CD8-positive, alpha-beta memory T cell (primary cell): ENCODE measurements at regions not wholly inside any gene's neighbourhood (a gene's known extent, or its start where the extent isn't known, plus 50 kb on each side); places are given as distances from the start of the nearest gene placed in this dataset.

Experiments used
- CTCF ChIA-PET: fragments of 350-600 bp; sonication (Branson Sonifier 250); formaldehyde crosslinking; loops from one replicate; lab custom pipeline; 2021; ENCODE audit warnings: antibody characterized with exemption; lab: Charles Lee
- POLR2A ChIA-PET: fragments of 350-600 bp; sonication (Branson Sonifier 250); formaldehyde crosslinking; loops from one replicate; lab custom pipeline; 2021; ENCODE audit warnings: antibody characterized with exemption; lab: Charles Lee
- DNase-seq, 5 donors: peaks; one replicate each; pipeline versions ENCODE4 v3.0.0 to v3.0.0-alpha.2; 2020 to 2022; ENCODE audit warnings: mixed read lengths in 1 of 5
- H3K27ac ChIP-seq: one replicate; pipeline ENCODE4 v1.7.0; 2013; ENCODE audit warnings: low read depth, mild to moderate bottlenecking, low read length, moderate library complexity
- H3K27me3 ChIP-seq: 2 replicates; pipeline ENCODE4 v1.7.0; 2013; ENCODE audit warnings: low read length, mild to moderate bottlenecking; ENCODE audit not compliant: insufficient read depth, poor library complexity, severe bottlenecking
- H3K36me3 ChIP-seq: 2 replicates; pipeline ENCODE4 v1.7.0; 2013; ENCODE audit warnings: mild to moderate bottlenecking, low read length, moderate library complexity; ENCODE audit not compliant: insufficient read depth
- H3K4me1 ChIP-seq: 2 replicates; pipeline ENCODE4 v1.7.0; 2013; ENCODE audit warnings: mild to moderate bottlenecking, low read length, moderate library complexity; ENCODE audit not compliant: insufficient read depth
- H3K4me3 ChIP-seq: 2 replicates; pipeline ENCODE4 v1.7.0; 2013; ENCODE audit warnings: mild to moderate bottlenecking, low read length
- H3K9me3 ChIP-seq: 2 replicates; pipeline ENCODE4 v1.7.0; 2013; ENCODE audit warnings: mild to moderate bottlenecking, low read length
- H3K27ac Mint-ChIP-seq, 8 donors: one replicate each; pipeline ENCODE4 v1.8.0; 2020 to 2021; ENCODE audit warnings: mixed read lengths in 8 of 8, mild to moderate bottlenecking in 6 of 8, inconsistent platforms in 3 of 8, moderate library complexity in 3 of 8
- H3K27me3 Mint-ChIP-seq, 2 donors: one replicate each; pipeline ENCODE4 v1.8.0; 2020 to 2021; ENCODE audit warnings: mixed read lengths in 2 of 2, mild to moderate bottlenecking in 1 of 2, moderate library complexity in 1 of 2
- H3K36me3 Mint-ChIP-seq, 3 donors: one replicate each; pipeline ENCODE4 v1.8.0; 2020 to 2021; ENCODE audit warnings: mixed read lengths in 3 of 3, inconsistent platforms in 1 of 3, mild to moderate bottlenecking in 1 of 3
- H3K4me1 Mint-ChIP-seq, 3 donors: one replicate each; pipeline ENCODE4 v1.8.0; 2020 to 2021; ENCODE audit warnings: mixed read lengths in 3 of 3, inconsistent platforms in 1 of 3, mild to moderate bottlenecking in 1 of 3
- H3K4me3 Mint-ChIP-seq, 7 donors: one replicate each; pipeline ENCODE4 v1.8.0; 2020 to 2021; ENCODE audit warnings: mixed read lengths in 7 of 7, mild to moderate bottlenecking in 6 of 7, moderate library complexity in 4 of 7, inconsistent platforms in 2 of 7
- H3K9me3 Mint-ChIP-seq, 5 donors: one replicate each; pipeline ENCODE4 v1.8.0; 2020 to 2022; ENCODE audit warnings: mixed read lengths in 5 of 5, mild to moderate bottlenecking in 3 of 5, moderate library complexity in 2 of 5, inconsistent platforms in 1 of 5

DNA sequence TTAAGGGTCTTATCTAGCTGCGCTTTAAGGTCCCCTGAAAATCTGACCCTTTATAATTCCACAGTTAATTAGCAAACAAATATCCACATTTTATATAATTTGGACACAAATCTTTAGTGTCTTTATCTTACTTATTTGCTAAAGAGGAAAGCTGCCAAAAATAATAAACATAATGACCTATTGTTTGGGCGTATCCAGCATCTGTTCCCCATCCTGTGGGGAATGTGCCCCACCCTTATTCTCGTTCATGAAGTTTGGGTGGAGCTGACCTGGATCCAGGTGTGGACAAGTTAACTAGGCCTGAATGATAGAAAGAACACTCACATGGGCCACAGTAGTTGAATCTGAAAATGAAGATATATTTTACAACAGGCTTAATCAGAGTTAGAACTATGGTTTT is 218.3 kb downstream of the CRPPA start:
- no peaks in the 10 kb centered on the region for H3K36me3 ChIP-seq
- no peaks in the 10 kb centered on the region for H3K36me3 Mint-ChIP-seq
- no peak overlapping the region for H3K27ac Mint-ChIP-seq
- no peaks in the 10 kb centered on the region for H3K27me3 Mint-ChIP-seq
- no peaks in the 10 kb centered on the region for H3K4me1 ChIP-seq
- DNase-seq = no peak
- H3K4me3 ChIP-seq = no peak overlapping the region
- no peaks in the 10 kb centered on the region for H3K9me3 ChIP-seq
- H3K27ac ChIP-seq = no peak overlapping the region
- H3K4me1 Mint-ChIP-seq = no peaks in the 10 kb centered on the region
- no peaks in the 10 kb centered on the region for H3K27me3 ChIP-seq
- CTCF ChIA-PET = no interaction called here
- no peak overlapping the region for H3K4me3 Mint-ChIP-seq
- POLR2A ChIA-PET = no interaction called here
- H3K9me3 Mint-ChIP-seq = peaks cover 0 to 3% (median 0%) of the 10 kb centered on the region in 5 donors

DNA sequence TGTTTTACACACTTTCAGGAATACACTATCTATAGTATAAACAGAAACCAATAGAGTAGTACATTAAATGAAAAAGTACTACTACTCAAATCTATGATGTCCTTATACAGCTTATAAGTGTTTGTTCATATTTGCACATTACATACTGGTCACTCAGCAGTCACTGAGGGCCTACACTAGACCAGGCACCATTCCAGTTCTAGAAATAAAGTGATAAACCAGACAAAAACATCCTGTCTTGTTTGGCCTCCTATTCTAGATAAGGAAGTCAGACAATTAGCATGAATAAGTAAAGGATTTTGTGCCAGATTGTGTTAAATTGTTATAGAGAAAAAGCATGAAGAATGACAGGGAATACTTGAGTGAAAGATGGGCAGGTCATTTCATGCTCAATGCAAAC is 219.0 kb downstream of the CRPPA start:
- H3K36me3 Mint-ChIP-seq = no peaks in the 10 kb centered on the region
- no peaks in the 10 kb centered on the region for H3K36me3 ChIP-seq
- no peaks in the 10 kb centered on the region for H3K4me1 ChIP-seq
- no peaks in the 10 kb centered on the region for H3K9me3 ChIP-seq
- H3K9me3 Mint-ChIP-seq = peaks cover 0 to 3% (median 0%) of the 10 kb centered on the region in 5 donors
- ChIA-PET CTCF (interaction anchor here (1.2 kb wide), 1 partner anchor 8 kb away, joined by 3 read pairs; no protein-coding TSS in a partner anchor), POLR2A (no interaction called here)
- no peak overlapping the region for H3K4me3 Mint-ChIP-seq
- H3K27me3 Mint-ChIP-seq = no peaks in the 10 kb centered on the region
- H3K27me3 ChIP-seq = no peaks in the 10 kb centered on the region
- no peak overlapping the region for H3K27ac Mint-ChIP-seq
- H3K27ac ChIP-seq = no peak overlapping the region
- DNase-seq = no peak
- no peaks in the 10 kb centered on the region for H3K4me1 Mint-ChIP-seq
- H3K4me3 ChIP-seq = no peak overlapping the region

DNA sequence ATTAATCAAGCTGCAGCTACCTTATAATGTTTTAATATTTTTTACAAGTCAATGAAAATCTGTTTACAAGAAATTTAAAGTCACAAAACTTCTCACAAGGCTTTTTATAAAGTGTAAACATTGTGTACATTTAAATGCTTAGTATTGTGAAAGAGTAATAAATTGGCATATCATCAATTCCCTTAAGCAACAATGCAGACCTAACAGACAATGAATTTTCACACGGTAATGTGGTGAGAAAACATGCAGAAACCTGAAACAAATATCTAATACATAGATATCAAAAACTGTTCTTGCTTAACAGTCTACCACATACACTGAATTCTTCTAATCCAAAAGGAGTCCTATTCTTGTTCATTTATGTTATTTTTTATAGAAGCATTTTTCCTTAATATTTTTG is 220.7 kb downstream of the CRPPA start:
- no peaks in the 10 kb centered on the region for H3K4me1 Mint-ChIP-seq
- no peaks in the 10 kb centered on the region for H3K27me3 Mint-ChIP-seq
- ChIA-PET POLR2A (no interaction called here), CTCF (no interaction called here)
- H3K27me3 ChIP-seq = no peaks in the 10 kb centered on the region
- no peak for DNase-seq
- H3K36me3 ChIP-seq = no peaks in the 10 kb centered on the region
- no peak overlapping the region for H3K27ac Mint-ChIP-seq
- no peak overlapping the region for H3K4me3 ChIP-seq
- H3K36me3 Mint-ChIP-seq = no peaks in the 10 kb centered on the region
- H3K9me3 ChIP-seq = no peaks in the 10 kb centered on the region
- H3K27ac ChIP-seq = no peak overlapping the region
- H3K4me1 ChIP-seq = no peaks in the 10 kb centered on the region
- H3K4me3 Mint-ChIP-seq = no peak overlapping the region
- H3K9me3 Mint-ChIP-seq = peaks cover 0 to 3% (median 0%) of the 10 kb centered on the region in 5 donors

DNA sequence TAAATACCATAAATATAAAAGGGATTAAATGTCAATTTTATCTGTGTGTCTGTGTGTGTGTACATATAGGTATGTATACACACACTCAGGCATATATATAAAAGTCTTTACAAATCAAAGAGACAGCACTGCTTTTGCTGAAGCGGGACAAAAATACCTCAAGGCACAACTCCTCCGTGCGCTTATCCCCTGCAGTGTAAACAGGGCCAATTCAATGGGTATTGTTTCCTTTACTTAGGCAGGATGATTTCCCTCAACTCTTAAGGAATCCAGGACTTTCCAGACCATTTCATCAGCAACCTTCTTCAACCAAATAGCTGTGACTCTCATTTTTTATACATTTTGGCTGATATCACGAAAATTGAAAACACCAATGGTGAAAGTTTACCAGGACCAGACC is 227.7 kb downstream of the CRPPA start:
- DNase-seq = no peak
- no peaks in the 10 kb centered on the region for H3K36me3 Mint-ChIP-seq
- no peak overlapping the region for H3K4me3 ChIP-seq
- H3K27ac Mint-ChIP-seq = no peak overlapping the region
- no peaks in the 10 kb centered on the region for H3K4me1 Mint-ChIP-seq
- no peak overlapping the region for H3K4me3 Mint-ChIP-seq
- no peaks in the 10 kb centered on the region for H3K9me3 Mint-ChIP-seq
- H3K27ac ChIP-seq = no peak overlapping the region
- no peaks in the 10 kb centered on the region for H3K4me1 ChIP-seq
- POLR2A ChIA-PET = no interaction called here
- CTCF ChIA-PET = no interaction called here
- no peaks in the 10 kb centered on the region for H3K27me3 ChIP-seq
- no peaks in the 10 kb centered on the region for H3K27me3 Mint-ChIP-seq
- no peaks in the 10 kb centered on the region for H3K9me3 ChIP-seq
- H3K36me3 ChIP-seq = no peaks in the 10 kb centered on the region

DNA sequence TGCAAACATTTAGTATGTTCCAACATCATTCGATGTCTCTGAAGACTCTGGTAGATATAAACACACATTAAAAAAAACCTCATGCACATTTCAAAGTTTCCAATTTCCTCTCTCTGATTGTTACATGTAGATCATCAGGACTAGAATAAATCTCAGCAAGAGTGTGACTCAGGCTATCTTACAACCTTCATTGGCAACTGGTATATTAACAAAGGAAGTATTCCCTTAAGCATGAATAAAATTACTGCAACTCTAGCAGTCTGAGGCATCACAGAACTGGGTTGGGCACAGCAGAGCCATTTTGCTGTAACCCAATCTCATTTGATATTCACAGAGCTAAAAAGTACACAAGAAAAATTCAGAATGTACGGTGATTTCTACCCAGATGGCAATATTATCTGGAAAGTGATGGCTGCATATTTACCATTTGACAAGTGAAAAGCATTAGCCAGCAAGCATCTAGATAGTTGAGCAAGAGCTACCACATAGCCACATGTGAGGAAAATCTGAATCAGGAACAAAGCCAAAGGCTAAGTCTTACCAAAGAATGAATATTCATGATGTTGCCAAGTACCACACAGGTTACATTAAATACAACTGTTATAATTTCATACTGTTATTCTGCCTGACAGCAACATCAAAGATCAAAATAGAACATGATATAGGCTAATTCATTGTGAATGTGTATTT is 232.2 kb downstream of the CRPPA start:
- Histone ChIP-seq H3K27me3 (no peaks in the 10 kb centered on the region), H3K27ac (no peak overlapping the region), H3K4me1 (no peaks in the 10 kb centered on the region), H3K4me3 (no peak overlapping the region), H3K9me3 (no peaks in the 10 kb centered on the region), H3K36me3 (no peaks in the 10 kb centered on the region)
- no peaks in the 10 kb centered on the region for H3K36me3 Mint-ChIP-seq
- no peaks in the 10 kb centered on the region for H3K27me3 Mint-ChIP-seq
- no peaks in the 10 kb centered on the region for H3K4me1 Mint-ChIP-seq
- H3K9me3 Mint-ChIP-seq = peaks cover 0 to 3% (median 0%) of the 10 kb centered on the region in 5 donors
- CTCF ChIA-PET = no interaction called here
- no peak for DNase-seq
- POLR2A ChIA-PET = no interaction called here
- no peak overlapping the region for H3K27ac Mint-ChIP-seq
- H3K4me3 Mint-ChIP-seq = no peak overlapping the region

DNA sequence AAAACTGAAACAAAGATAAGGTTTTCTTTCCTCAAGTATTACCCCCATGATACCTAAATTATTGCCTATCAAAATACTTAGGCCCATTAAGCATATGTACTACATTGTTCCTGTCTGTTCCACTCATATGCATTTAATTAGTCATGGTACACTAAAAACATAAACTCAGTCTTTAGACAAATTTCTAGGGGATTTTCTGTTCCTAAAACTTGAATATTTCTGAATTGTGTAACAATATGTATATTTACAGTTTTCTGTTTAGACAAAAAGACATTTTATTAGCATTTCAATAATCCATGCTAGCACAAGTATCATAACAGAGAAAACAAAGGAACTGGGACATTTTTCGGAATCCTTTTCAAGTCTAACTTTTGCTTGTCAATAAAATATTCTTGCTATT is 234.2 kb downstream of the CRPPA start:
- H3K27me3 Mint-ChIP-seq = no peaks in the 10 kb centered on the region
- H3K36me3 ChIP-seq = no peaks in the 10 kb centered on the region
- H3K4me1 ChIP-seq = no peaks in the 10 kb centered on the region
- peaks cover 0 to 3% (median 0%) of the 10 kb centered on the region in 5 donors for H3K9me3 Mint-ChIP-seq
- H3K4me3 Mint-ChIP-seq = no peak overlapping the region
- CTCF ChIA-PET = no interaction called here
- no peaks in the 10 kb centered on the region for H3K9me3 ChIP-seq
- H3K4me3 ChIP-seq = no peak overlapping the region
- no peaks in the 10 kb centered on the region for H3K4me1 Mint-ChIP-seq
- no peaks in the 10 kb centered on the region for H3K27me3 ChIP-seq
- POLR2A ChIA-PET = no interaction called here
- H3K27ac ChIP-seq = no peak overlapping the region
- DNase-seq = no peak
- H3K27ac Mint-ChIP-seq = no peak overlapping the region
- no peaks in the 10 kb centered on the region for H3K36me3 Mint-ChIP-seq

DNA sequence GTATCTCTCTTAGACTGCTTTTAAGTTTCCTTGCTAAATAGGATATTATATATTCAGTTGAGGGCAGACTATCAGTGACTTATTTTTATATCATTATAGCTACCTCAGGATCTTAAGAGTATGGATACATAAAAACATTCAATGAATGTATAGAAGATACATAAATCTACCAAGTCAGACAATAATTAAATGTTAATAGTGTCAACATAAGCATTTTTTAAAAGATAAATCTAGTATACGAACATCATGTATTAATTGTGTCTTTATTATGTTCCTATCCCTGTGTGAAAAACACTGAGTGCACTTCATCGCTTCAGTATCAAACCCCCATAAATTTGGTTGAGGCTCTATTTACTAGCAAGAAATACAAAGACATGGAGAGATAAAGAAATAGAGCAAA is 242.8 kb downstream of the CRPPA start:
- no peak overlapping the region for H3K4me3 Mint-ChIP-seq
- Histone ChIP-seq H3K27ac (no peak overlapping the region), H3K4me1 (no peaks in the 10 kb centered on the region), H3K9me3 (no peaks in the 10 kb centered on the region), H3K27me3 (no peaks in the 10 kb centered on the region), H3K4me3 (no peak overlapping the region), H3K36me3 (no peaks in the 10 kb centered on the region)
- POLR2A ChIA-PET = no interaction called here
- peaks cover 0 to 2% (median 0%) of the 10 kb centered on the region in 5 donors for H3K9me3 Mint-ChIP-seq
- no peak for DNase-seq
- no peaks in the 10 kb centered on the region for H3K4me1 Mint-ChIP-seq
- H3K27ac Mint-ChIP-seq = no peak overlapping the region
- CTCF ChIA-PET = no interaction called here
- no peaks in the 10 kb centered on the region for H3K36me3 Mint-ChIP-seq
- H3K27me3 Mint-ChIP-seq = no peaks in the 10 kb centered on the region

DNA sequence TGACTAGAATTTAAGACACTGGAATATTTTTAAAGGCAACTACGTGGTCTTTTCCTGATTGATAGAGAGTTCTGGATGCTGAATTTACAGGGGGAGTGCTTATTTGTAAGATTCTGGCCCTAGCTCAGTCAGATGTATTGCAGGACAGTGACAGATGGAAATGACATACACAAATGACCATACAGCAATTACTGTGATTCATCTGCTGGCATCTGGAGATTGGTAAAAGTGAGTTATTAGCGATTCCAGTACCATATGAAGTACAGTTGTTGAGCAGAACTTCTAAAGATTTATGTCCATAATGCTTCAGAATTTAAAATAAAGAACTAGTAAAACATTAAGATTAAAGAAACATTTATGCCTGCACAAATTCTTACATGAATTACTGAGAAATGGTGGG is 243.2 kb downstream of the CRPPA start:
- Histone ChIP-seq H3K4me3 (no peak overlapping the region), H3K27ac (no peak overlapping the region), H3K9me3 (no peaks in the 10 kb centered on the region), H3K36me3 (no peaks in the 10 kb centered on the region), H3K4me1 (no peaks in the 10 kb centered on the region), H3K27me3 (no peaks in the 10 kb centered on the region)
- peaks cover 0 to 2% (median 0%) of the 10 kb centered on the region in 5 donors for H3K9me3 Mint-ChIP-seq
- H3K4me3 Mint-ChIP-seq = no peak overlapping the region
- no peak for DNase-seq
- ChIA-PET POLR2A (interaction anchor here (0.7 kb wide), 1 partner anchor 17 kb away, joined by 3 read pairs; no protein-coding TSS in a partner anchor), CTCF (no interaction called here)
- H3K4me1 Mint-ChIP-seq = no peaks in the 10 kb centered on the region
- no peaks in the 10 kb centered on the region for H3K36me3 Mint-ChIP-seq
- H3K27ac Mint-ChIP-seq = no peak overlapping the region
- H3K27me3 Mint-ChIP-seq = no peaks in the 10 kb centered on the region
